BE2C (cell line): ENCODE measurements at regions not wholly inside any gene's neighbourhood (a gene's known extent, or its start where the extent isn't known, plus 50 kb on each side); places are given as distances from the start of the nearest gene placed in this dataset.

ENCODE experiments used
- DNase-seq: peaks from one replicate; pipeline ENCODE4 v3.0.0-alpha.2; 2020
- H3K27me3 ChIP-seq: fragments of 250-450 bp; sonication (Bioruptor Pico); 2 replicates; pipeline ENCODE4 v1.5.1; 2020; ENCODE audit warnings: mild to moderate bottlenecking
- H3K36me3 ChIP-seq: fragments of 250-450 bp; sonication (Bioruptor Pico); 2 replicates; pipeline ENCODE4 v1.5.1; 2020; ENCODE audit warnings: mild to moderate bottlenecking
- H3K4me1 ChIP-seq: fragments of 250-450 bp; sonication (Bioruptor Pico); 2 replicates; pipeline ENCODE4 v1.5.1; 2020
- H3K4me3 ChIP-seq: 2 replicates; pipeline ENCODE4 v1.5.1; 2011; ENCODE audit warnings: low read depth, low read length
- H3K9me3 ChIP-seq: fragments of 250-450 bp; sonication (Bioruptor Pico); 2 replicates; pipeline ENCODE4 v1.5.1; 2020
- CTCF ChIP-seq: IDR thresholded peaks from 2 replicates; pipeline ENCODE4 v1.5.1; 2012; ENCODE audit warnings: mild to moderate bottlenecking, low read depth, low read length

GRCh38 chr5:117880932-117881331 is 1107.4 kb downstream of the DTWD2 start:
- DNase-seq: no peak
- H3K4me1 ChIP-seq: no peaks in the 10 kb centered on the region
- H3K4me3 ChIP-seq: no peak overlapping the region
- no peaks in the 10 kb centered on the region for H3K9me3 ChIP-seq
- H3K27me3 ChIP-seq: no peaks in the 10 kb centered on the region
- TF ChIP-seq CTCF: no peak
- H3K36me3 ChIP-seq: no peaks in the 10 kb centered on the region

- H3K27me3 ChIP-seq: no peaks in the 10 kb centered on the region
- H3K9me3 ChIP-seq: no peaks in the 10 kb centered on the region; the same call in 1 of the 2 replicates
- no peaks in the 10 kb centered on the region for H3K36me3 ChIP-seq
- H3K4me1 ChIP-seq: no peaks in the 10 kb centered on the region
- no peak for DNase-seq
- no peak overlapping the region for H3K4me3 ChIP-seq
- TF ChIP-seq CTCF: no peak
These were observed 1110.6 kb downstream of the DTWD2 start for GRCh38 chr5:117877731-117878130.

GRCh38 chr5:117872798-117873368 is 1115.5 kb downstream of the DTWD2 start:
- Histone ChIP-seq H3K4me3 (no peak overlapping the region), H3K4me1 (no peaks in the 10 kb centered on the region), H3K27me3 (no peaks in the 10 kb centered on the region), H3K9me3 (no peaks in the 10 kb centered on the region; the same call in 1 of the 2 replicates), H3K36me3 (no peaks in the 10 kb centered on the region)
- TF ChIP-seq CTCF: no peak
- DNase-seq: no peak

- Histone ChIP-seq H3K27me3 (no peaks in the 10 kb centered on the region), H3K4me1 (no peaks in the 10 kb centered on the region), H3K36me3 (no peaks in the 10 kb centered on the region), H3K4me3 (no peak overlapping the region), H3K9me3 (no peaks in the 10 kb centered on the region)
- TF ChIP-seq CTCF: no peak
- no peak for DNase-seq
These were observed 1118.8 kb downstream of the DTWD2 start for GRCh38 chr5:117869596-117869995.

GRCh38 chr5:117863586-117864296 is 1124.6 kb downstream of the DTWD2 start:
- Histone ChIP-seq H3K36me3 (no peaks in the 10 kb centered on the region), H3K4me3 (no peak overlapping the region), H3K4me1 (no peaks in the 10 kb centered on the region), H3K27me3 (no peaks in the 10 kb centered on the region), H3K9me3 (no peaks in the 10 kb centered on the region)
- DNase-seq: no peak
- TF ChIP-seq CTCF: no peak

GRCh38 chr5:117860550-117860949 is 1127.8 kb downstream of the DTWD2 start:
- Histone ChIP-seq H3K9me3 (no peaks in the 10 kb centered on the region), H3K4me1 (no peaks in the 10 kb centered on the region), H3K27me3 (no peaks in the 10 kb centered on the region), H3K36me3 (no peaks in the 10 kb centered on the region), H3K4me3 (no peak overlapping the region)
- no peak for TF ChIP-seq CTCF
- no peak for DNase-seq
